Skeletal muscle tissue (tissue), 3 donors: ENCODE measurements at regions not wholly inside any gene's neighbourhood (a gene's known extent, or its start where the extent isn't known, plus 50 kb on each side); places are given as distances from the start of the nearest gene placed in this dataset.

Experiments used
- H3K27ac ChIP-seq: one replicate; pipeline ENCODE4 v1.7.0; 2013; ENCODE audit warnings: mild to moderate bottlenecking, low read depth, low read length, inconsistent platforms
- H3K27me3 ChIP-seq, 3 donors: one replicate each; pipeline ENCODE4 v1.7.0; 2013; ENCODE audit warnings: low read length in 3 of 3; ENCODE audit not compliant: control insufficient read depth in 3 of 3, insufficient read depth in 3 of 3
- H3K36me3 ChIP-seq, 3 donors: one replicate each; pipeline ENCODE4 v1.7.0; 2013; ENCODE audit warnings: low read length in 3 of 3; ENCODE audit not compliant: control insufficient read depth in 3 of 3, insufficient read depth in 3 of 3
- H3K4me1 ChIP-seq, 3 donors: one replicate each; pipeline ENCODE4 v1.7.0; 2013; ENCODE audit warnings: low read length in 3 of 3, mild to moderate bottlenecking in 3 of 3; ENCODE audit not compliant: control insufficient read depth in 3 of 3, insufficient read depth in 3 of 3
- H3K4me3 ChIP-seq, 3 donors: one replicate each; pipeline ENCODE4 v1.7.0; 2013; ENCODE audit warnings: low read length in 3 of 3
- H3K9ac ChIP-seq, 3 donors: one replicate each; pipeline ENCODE4 v1.7.0; 2013; ENCODE audit warnings: low read length in 3 of 3, mild to moderate bottlenecking in 3 of 3, moderate library complexity in 2 of 3, low read depth in 1 of 3
- H3K9me3 ChIP-seq, 3 donors: one replicate each; pipeline ENCODE4 v1.7.0; 2013; ENCODE audit warnings: low read length in 3 of 3; ENCODE audit not compliant: control insufficient read depth in 3 of 3
- donor health status: Osteomylitis.

DNA sequence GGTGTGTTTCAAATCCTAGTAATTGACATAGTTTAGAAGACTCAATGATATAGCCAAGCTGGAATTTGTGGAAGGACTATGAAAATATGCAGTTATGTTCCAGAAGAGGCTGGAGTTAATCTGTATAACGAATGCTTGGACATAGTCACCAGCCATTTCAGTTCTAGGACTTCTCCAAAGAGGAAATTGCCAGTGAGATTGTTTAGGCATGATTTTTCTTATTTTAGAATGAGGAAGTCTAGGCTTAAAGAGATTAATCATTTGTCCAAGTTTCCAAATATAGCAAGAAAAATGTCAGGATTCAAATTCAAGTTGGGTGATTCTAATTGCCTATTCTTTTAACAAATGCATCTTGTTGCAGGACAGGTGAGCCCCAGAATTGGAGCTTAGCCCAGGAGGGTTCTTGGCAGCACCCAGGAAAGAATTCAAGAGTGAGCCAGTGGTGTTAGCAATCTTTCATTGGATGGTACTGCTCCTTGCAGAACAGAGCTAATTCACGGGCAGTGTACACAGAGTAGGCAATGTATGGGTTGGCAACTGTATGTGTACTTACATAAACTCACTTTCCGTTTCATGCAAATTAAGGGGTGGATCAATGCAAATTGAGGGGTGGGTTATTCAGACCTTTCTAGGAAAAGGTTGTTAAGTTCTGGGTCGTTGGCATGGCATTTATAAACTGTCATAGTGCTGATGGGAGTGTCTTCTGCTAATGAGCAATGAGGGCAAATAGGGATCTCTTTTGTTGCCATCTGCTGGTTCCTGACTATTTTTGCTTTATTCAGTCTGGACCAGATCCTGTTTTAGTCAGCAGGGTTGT, 763.1 kb upstream of the SLITRK1 start:
- no peaks in the 10 kb centered on the region for H3K4me1 ChIP-seq
- no peak overlapping the region for H3K4me3 ChIP-seq
- H3K9ac ChIP-seq: no peak overlapping the region
- no peaks in the 10 kb centered on the region for H3K27me3 ChIP-seq
- H3K36me3 ChIP-seq: no peaks in the 10 kb centered on the region
- H3K9me3 ChIP-seq: no peaks in the 10 kb centered on the region
- H3K27ac ChIP-seq: no peak overlapping the region

DNA sequence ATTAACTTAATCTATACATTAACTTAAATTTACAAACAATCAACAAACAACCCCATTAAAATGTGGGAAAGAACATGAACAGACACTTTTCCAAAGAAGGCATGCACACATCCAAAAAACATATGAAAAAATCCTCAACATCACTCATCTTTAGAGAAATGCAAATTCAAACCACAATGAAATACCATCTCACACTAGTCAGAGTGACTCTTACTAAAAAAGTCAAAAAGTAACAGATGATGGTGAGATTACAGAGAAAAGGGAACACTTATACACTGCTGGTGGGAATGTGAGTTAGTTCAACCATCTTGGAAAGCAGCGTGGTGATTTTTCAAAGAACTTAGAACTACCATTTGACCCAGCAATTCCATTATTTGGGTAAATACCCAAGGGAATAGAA, 759.2 kb upstream of the SLITRK1 start:
- Histone ChIP-seq H3K9me3 (no peaks in the 10 kb centered on the region), H3K4me1 (no peaks in the 10 kb centered on the region), H3K4me3 (no peak overlapping the region), H3K36me3 (no peaks in the 10 kb centered on the region), H3K9ac (no peak overlapping the region), H3K27ac (no peak overlapping the region), H3K27me3 (no peaks in the 10 kb centered on the region)

DNA sequence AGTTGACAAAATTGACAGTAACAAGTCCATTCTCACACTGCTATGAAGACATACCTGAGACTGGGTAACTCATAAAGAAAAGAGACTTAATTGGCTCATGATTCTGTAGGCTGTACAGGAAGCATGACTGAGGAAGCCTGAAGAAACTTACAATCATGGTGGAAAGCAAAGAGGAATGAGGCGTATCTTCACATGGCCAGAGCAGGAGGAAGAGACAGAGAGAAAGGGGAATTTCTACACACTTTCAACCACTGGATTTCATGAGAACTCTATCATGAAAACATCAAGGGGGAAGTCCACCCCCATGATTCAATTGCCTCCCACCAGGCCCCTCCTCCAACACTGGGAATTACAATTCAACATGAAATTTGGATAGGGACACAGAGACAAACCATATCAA, 758.4 kb upstream of the SLITRK1 start:
- Histone ChIP-seq H3K4me1 (no peaks in the 10 kb centered on the region), H3K9ac (no peak overlapping the region), H3K27me3 (no peaks in the 10 kb centered on the region), H3K4me3 (no peak overlapping the region), H3K27ac (no peak overlapping the region), H3K36me3 (no peaks in the 10 kb centered on the region), H3K9me3 (no peaks in the 10 kb centered on the region)

DNA sequence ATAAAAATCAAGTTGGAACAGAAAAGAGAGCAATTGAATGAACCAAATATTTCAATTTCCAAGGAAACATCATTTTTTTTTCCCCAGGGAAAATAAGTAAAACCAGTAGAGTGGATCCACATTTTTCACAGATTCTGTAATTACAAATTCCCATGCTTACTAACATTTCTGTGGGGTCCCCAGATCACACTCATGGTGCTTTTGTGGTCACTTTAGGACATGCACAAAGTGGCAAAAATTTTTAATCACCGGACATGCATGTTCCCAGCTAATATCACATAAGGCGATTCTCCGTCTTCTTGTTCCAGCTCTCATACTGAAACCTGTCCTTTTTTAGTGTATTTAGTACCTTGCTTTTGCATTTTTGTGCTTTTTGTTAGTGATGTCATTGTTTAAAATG, 748.2 kb upstream of the SLITRK1 start:
- Histone ChIP-seq H3K4me3 (no peak overlapping the region), H3K27ac (no peak overlapping the region), H3K9ac (no peak overlapping the region), H3K27me3 (no peaks in the 10 kb centered on the region), H3K9me3 (no peaks in the 10 kb centered on the region), H3K4me1 (no peaks in the 10 kb centered on the region), H3K36me3 (no peaks in the 10 kb centered on the region)

DNA sequence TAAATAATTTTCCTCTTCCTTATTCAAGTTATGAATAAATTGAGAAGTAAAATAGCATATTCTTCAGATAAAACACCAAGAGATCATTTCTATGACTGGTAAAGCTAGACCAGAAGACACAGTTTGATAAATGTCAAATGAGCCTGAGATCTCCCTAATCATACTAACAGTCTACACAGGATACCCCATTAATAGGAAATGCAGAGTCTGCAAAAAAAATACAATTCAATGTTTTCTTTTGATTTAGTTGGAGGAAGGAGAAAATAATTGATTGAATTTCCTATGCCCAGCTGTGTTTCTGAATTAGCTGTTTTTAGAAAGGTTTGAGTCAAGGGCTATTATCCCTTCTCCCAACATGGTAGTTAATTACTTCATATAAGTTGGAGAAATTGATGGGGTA, 734.6 kb upstream of the SLITRK1 start:
- Histone ChIP-seq H3K9me3 (no peaks in the 10 kb centered on the region), H3K36me3 (no peaks in the 10 kb centered on the region), H3K9ac (no peak overlapping the region), H3K4me3 (no peak overlapping the region), H3K27ac (no peak overlapping the region), H3K4me1 (no peaks in the 10 kb centered on the region), H3K27me3 (no peaks in the 10 kb centered on the region)

DNA sequence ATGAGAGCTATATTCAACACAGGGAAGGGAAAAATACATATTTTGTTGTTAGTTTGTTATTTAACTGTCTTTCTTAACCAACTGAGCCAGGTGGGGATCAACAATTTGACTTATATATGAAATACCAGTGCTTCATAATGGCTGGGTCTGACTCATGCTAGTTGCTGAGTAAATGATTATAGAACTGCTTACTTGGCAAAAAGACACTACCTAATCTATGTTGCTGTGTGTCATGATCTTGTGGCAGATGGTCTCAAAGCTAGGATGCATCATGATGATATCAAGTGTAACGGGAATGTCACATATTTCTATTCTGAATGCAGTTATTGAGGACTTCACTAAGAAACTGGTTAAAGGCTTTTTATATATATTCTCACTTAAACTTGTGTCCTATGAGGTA, 727.4 kb upstream of the SLITRK1 start:
- no peaks in the 10 kb centered on the region for H3K36me3 ChIP-seq

DNA sequence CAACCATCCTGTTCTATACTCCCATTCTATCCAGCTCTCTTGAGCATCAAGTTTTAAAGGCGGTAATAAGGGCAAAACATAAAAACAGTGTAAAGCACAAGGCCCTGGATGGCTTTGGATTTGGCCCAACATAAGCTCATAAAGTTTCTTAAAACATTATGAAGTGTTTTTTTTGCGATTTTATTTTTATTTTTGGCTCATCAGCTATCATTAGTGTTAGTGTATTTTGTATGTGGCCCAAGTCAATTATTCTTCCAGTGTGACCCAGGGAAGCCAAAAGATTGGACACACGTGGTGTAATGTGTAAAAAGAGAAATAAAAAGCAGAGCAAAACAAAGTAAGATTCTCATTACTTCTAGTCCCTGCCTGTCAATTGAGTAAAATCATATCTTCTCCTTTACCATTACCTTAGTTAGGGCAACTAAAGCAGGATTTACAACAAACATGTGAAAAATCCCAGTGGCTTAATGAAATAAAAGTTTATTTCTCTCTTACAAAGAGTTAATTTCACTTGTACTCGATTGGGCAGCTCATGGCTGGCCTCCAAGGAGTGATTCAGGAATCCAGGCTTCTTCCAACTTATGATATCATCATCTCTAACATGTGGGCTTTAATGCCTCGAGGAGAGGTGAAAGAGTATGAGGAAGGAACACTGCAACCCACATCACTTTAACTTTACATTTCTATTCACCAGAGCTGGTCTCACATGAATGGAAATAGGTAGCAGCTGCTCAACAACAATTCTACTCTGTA, 725.2 kb upstream of the SLITRK1 start:
- H3K9ac ChIP-seq: no peak overlapping the region
- no peak overlapping the region for H3K4me3 ChIP-seq
- no peaks in the 10 kb centered on the region for H3K9me3 ChIP-seq
- no peaks in the 10 kb centered on the region for H3K36me3 ChIP-seq
- no peak overlapping the region for H3K27ac ChIP-seq
- no peaks in the 10 kb centered on the region for H3K27me3 ChIP-seq
- H3K4me1 ChIP-seq: no peaks in the 10 kb centered on the region

More for the DNA sequence above, 727.4 kb upstream of the SLITRK1 start:
- H3K27me3 ChIP-seq: no peaks in the 10 kb centered on the region
- no peak overlapping the region for H3K27ac ChIP-seq
- H3K4me1 ChIP-seq: no peaks in the 10 kb centered on the region
- H3K9ac ChIP-seq: no peak overlapping the region
- H3K4me3 ChIP-seq: no peak overlapping the region
- no peaks in the 10 kb centered on the region for H3K9me3 ChIP-seq

DNA sequence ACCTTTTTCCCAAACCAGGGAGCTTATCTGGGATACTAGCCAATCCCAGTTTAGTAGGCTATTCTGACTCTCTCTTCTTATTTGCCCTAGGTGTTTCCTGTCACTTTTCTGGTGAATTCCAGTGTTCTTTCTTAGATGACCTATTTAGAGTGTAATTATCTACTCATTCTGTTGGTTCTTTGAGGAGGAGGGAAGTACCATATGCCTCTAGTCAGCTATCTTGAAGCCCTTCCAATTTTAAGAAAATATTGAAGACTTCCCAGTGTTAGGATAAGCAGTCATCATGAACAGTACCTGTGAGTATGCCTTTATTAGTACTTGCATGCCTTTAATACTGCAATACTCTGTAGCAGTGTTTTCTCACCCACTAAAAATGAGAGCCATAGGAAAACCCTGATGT, 724.3 kb upstream of the SLITRK1 start:
- Histone ChIP-seq H3K4me1 (no peaks in the 10 kb centered on the region), H3K9ac (no peak overlapping the region), H3K9me3 (no peaks in the 10 kb centered on the region), H3K4me3 (no peak overlapping the region), H3K27ac (no peak overlapping the region), H3K27me3 (no peaks in the 10 kb centered on the region), H3K36me3 (no peaks in the 10 kb centered on the region)

DNA sequence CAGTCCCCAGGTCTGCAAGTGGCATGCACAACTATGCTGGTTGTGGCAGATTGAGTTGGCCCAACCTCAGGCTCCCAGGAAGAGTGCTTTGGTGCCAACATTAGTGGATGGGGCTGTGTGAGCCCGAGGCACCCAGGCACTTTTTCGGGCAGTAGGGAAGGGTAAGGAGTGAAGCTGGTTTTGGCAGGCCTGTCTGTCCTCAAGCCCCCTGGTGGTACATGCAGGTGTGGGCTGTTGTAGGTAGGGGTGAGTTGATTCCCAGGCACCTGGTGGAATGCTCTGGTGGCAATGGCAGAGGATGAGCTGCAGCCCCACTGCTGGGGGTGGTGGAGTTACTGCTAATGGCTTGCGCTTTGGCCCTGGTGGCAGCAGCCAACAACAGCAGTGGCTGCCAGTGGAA, 723.7 kb upstream of the SLITRK1 start:
- Histone ChIP-seq H3K4me1 (no peaks in the 10 kb centered on the region), H3K4me3 (no peak overlapping the region), H3K27ac (no peak overlapping the region), H3K9me3 (no peaks in the 10 kb centered on the region), H3K36me3 (no peaks in the 10 kb centered on the region), H3K9ac (no peak overlapping the region), H3K27me3 (no peaks in the 10 kb centered on the region)

DNA sequence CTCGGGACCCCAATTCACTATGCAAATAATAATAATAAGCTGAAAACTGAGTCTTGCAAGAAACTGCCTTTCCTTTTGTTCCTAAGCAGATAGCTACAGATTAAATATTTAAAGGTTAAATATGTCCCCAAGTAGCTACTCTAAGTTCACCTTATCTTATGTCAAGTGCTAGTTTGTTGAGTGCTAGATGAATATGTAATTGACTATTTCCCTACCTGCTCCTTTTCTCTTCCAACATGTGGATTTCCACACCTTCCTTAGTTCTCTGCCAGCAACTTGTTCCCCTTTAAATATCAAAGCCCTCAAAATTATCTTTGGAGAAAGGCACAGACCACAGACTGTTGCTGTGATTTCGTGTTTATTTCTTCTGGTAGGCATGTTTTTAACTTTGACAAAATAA, 709.2 kb upstream of the SLITRK1 start:
- Histone ChIP-seq H3K36me3 (no peaks in the 10 kb centered on the region), H3K27ac (no peak overlapping the region), H3K4me3 (no peak overlapping the region), H3K27me3 (no peaks in the 10 kb centered on the region), H3K9ac (no peak overlapping the region), H3K4me1 (no peaks in the 10 kb centered on the region), H3K9me3 (no peaks in the 10 kb centered on the region)
